ENCODE measurements at regions not wholly inside any gene's neighbourhood (a gene's known extent, or its start where the extent isn't known, plus 50 kb on each side); places are given as distances from the start of the nearest gene placed in this dataset.

DNA sequence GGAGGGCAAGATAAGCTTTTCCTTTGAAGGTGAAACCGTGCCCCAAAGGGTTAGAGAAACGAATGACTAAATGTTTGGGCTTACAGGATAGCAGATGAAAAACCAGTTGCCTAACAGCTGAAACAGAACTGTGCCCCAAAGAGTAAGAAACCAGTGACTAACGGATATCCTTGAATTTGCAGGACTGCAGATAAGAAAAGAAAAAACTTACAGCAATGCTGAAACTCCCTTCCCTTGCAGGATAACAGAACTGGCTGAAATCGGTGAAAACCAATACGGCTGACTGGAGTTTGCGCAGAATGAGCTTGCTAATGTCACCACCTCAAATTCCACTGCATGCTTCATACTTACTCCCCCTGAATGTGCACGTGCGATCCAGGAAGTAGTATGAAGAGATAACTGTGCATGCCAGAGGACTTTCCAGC, 175.2 kb upstream of the NLRP1 start:
- TF ChIP-seq, protein P1, sequence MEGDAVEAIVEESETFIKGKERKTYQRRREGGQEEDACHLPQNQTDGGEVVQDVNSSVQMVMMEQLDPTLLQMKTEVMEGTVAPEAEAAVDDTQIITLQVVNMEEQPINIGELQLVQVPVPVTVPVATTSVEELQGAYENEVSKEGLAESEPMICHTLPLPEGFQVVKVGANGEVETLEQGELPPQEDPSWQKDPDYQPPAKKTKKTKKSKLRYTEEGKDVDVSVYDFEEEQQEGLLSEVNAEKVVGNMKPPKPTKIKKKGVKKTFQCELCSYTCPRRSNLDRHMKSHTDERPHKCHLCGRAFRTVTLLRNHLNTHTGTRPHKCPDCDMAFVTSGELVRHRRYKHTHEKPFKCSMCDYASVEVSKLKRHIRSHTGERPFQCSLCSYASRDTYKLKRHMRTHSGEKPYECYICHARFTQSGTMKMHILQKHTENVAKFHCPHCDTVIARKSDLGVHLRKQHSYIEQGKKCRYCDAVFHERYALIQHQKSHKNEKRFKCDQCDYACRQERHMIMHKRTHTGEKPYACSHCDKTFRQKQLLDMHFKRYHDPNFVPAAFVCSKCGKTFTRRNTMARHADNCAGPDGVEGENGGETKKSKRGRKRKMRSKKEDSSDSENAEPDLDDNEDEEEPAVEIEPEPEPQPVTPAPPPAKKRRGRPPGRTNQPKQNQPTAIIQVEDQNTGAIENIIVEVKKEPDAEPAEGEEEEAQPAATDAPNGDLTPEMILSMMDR (IDR thresholded peaks at IDR 0.05; ENCODE audit: borderline replicate concordance, extremely low read depth, insufficient read depth) = no peak
- H3K9me3 ChIP-seq (ENCODE audit: control insufficient read depth in 2 of 3, insufficient read depth in 1 of 3, low read length in 3 of 3) = no peaks in the 10 kb centered on the region
- no peaks in the 10 kb centered on the region for H3K36me3 ChIP-seq (ENCODE audit: control insufficient read depth in 2 of 3, insufficient read depth in 3 of 3, low read length in 3 of 3)
- intact Hi-C loops (cut with DNase I) = no loop called here
- no peak overlapping the region for H3K27ac ChIP-seq (ENCODE audit: low read depth in 2 of 2, low read length in 2 of 2)
- DNase-seq (peak in 1 of 5 donors; percentile 56), FAIRE-seq (no peak)
- H3K4me3 ChIP-seq (ENCODE audit: low read length in 3 of 3) = no peak overlapping the region
- H3K4me1 ChIP-seq (ENCODE audit: control insufficient read depth in 2 of 3, insufficient read depth in 2 of 3, low read depth in 1 of 3, low read length in 3 of 3) = no peaks in the 10 kb centered on the region
- H3K9ac ChIP-seq (ENCODE audit: low read length in 3 of 3) = no peak overlapping the region
- H3K27me3 ChIP-seq (ENCODE audit: control insufficient read depth, insufficient read depth, low read length) = no peaks in the 10 kb centered on the region

DNA sequence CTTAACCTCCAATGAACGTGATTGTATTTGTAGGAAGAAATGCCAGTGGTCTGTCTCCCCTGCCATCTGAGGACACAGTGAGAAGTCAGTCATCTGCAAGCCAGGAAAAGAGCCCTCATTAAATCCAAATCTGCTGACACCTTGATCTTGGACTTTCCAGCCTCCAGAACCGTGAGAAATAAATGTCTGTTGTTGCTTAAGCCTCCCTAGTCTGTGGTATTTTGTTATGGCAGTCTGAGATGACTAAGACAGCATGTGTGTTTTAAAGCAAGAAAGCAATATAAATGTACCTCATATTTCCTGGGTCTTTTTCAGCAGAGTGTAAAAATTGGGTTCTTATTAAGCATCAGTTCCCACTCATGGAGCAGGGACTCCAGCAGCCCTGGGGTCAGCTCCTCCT, 177.9 kb upstream of the NLRP1 start:
- H3K4me1 ChIP-seq (ENCODE audit: control insufficient read depth in 2 of 3, insufficient read depth in 2 of 3, low read depth in 1 of 3, low read length in 3 of 3) = no peaks in the 10 kb centered on the region
- no peak for DNase-seq
- no peak overlapping the region for H3K4me3 ChIP-seq (ENCODE audit: low read length in 3 of 3)
- no peak overlapping the region for H3K27ac ChIP-seq (ENCODE audit: low read depth in 2 of 2, low read length in 2 of 2)
- no peak for FAIRE-seq
- H3K36me3 ChIP-seq (ENCODE audit: control insufficient read depth in 2 of 3, insufficient read depth in 3 of 3, low read length in 3 of 3) = no peaks in the 10 kb centered on the region
- no peak overlapping the region for H3K9ac ChIP-seq (ENCODE audit: low read length in 3 of 3)
- intact Hi-C loops (cut with DNase I) = no loop called here
- TF ChIP-seq, protein P1 (IDR thresholded peaks at IDR 0.05; ENCODE audit: borderline replicate concordance, extremely low read depth, insufficient read depth) = no peak
- no peaks in the 10 kb centered on the region for H3K27me3 ChIP-seq (ENCODE audit: control insufficient read depth, insufficient read depth, low read length)
- no peaks in the 10 kb centered on the region for H3K9me3 ChIP-seq (ENCODE audit: control insufficient read depth in 2 of 3, insufficient read depth in 1 of 3, low read length in 3 of 3)

DNA sequence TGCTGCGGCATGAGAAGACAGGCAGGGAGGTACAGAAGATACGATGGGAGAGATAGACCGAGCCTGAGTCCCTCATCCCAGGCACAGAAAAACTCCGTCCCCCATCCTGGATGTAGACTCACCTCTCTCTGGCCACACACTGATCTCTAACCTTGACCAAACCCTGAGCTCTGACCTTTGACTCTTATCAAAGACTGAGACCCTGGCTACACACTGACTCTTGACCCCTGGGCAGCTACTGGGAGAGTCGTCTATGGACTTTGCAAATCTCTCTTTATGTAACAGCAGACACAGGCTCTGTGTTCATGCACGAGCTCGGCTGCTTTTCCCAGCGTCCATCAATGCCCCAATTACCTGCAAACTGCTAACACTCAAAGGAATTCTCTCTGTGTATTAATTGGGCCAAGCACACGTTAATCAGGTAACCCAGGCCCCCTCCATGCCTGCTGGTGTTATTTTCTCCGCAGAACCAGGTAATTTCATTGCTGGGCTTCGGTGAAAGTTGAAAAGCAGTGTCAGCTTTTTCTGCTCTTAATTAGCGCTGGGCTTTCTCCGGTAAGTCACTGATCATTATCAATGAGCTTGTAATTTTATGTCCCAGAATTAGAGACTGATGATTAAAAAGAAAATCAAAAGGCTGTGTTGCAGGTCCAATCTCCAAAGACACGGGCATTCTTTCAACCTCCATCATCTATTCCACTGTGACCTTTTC, 179.4 kb upstream of the NLRP1 start:
- Histone ChIP-seq H3K4me3 (ENCODE audit: low read length in 3 of 3) (no peak overlapping the region), H3K9ac (ENCODE audit: low read length in 3 of 3) (no peak overlapping the region), H3K36me3 (ENCODE audit: control insufficient read depth in 2 of 3, insufficient read depth in 3 of 3, low read length in 3 of 3) (no peaks in the 10 kb centered on the region), H3K27me3 (ENCODE audit: control insufficient read depth, insufficient read depth, low read length) (no peaks in the 10 kb centered on the region), H3K9me3 (ENCODE audit: control insufficient read depth in 2 of 3, insufficient read depth in 1 of 3, low read length in 3 of 3) (no peaks in the 10 kb centered on the region), H3K4me1 (ENCODE audit: control insufficient read depth in 2 of 3, insufficient read depth in 2 of 3, low read depth in 1 of 3, low read length in 3 of 3) (no peaks in the 10 kb centered on the region), H3K27ac (ENCODE audit: low read depth in 2 of 2, low read length in 2 of 2) (no peak overlapping the region)
- DNase-seq (no peak), FAIRE-seq (no peak)
- TF ChIP-seq, protein P1 (IDR thresholded peaks at IDR 0.05; ENCODE audit: borderline replicate concordance, extremely low read depth, insufficient read depth) = no peak
- intact Hi-C loops (cut with DNase I) = no loop called here

Measured in kidney (tissue), 13 donors.